ENCODE measurements at regions not wholly inside any gene's neighbourhood (a gene's known extent, or its start where the extent isn't known, plus 50 kb on each side); places are given as distances from the start of the nearest gene placed in this dataset.

- TF ChIP-seq GABPA (IDR thresholded peaks at IDR 0.05; ENCODE audit: borderline replicate concordance, insufficient read depth, low read length): no peak
- TF ChIP-seq SP4 (IDR thresholded peaks at IDR 0.05; ENCODE audit: low read length): no peak
- TF ChIP-seq CHD2 (IDR thresholded peaks at IDR 0.05; ENCODE audit: low read length): no peak
- no peak for TF ChIP-seq USF2 (IDR thresholded peaks at IDR 0.05; ENCODE audit: low read length)
- TF ChIP-seq, protein P1, sequence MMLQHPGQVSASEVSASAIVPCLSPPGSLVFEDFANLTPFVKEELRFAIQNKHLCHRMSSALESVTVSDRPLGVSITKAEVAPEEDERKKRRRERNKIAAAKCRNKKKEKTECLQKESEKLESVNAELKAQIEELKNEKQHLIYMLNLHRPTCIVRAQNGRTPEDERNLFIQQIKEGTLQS (IDR thresholded peaks at IDR 0.05; ENCODE audit: insufficient read depth, low read depth, low read length): no peak
These were observed 302.7 kb downstream of the MRPL39 start (continued) for GRCh38 chr21:25304611-25305010.
